Loucy (cell line): ENCODE measurements at regions not wholly inside any gene's neighbourhood (a gene's known extent, or its start where the extent isn't known, plus 50 kb on each side); places are given as distances from the start of the nearest gene placed in this dataset.

ENCODE experiments used
- EZH2phosphoT487 ChIP-seq: fragments of 200-600 bp; IDR thresholded peaks from 2 replicates; pipeline ENCODE4 v1.6.1; 2018; ENCODE audit warnings: antibody characterized with exemption, mild to moderate bottlenecking, moderate library complexity, borderline replicate concordance
- TF ChIP-seq, protein P1 (sequence below): fragments of 200-600 bp; sonication (generic); conservative IDR thresholded peaks from 2 replicates; pipeline ENCODE4 v1.5.1; 2014; ENCODE audit warnings: mild to moderate bottlenecking, antibody characterized with exemption, low read length

GRCh38 chr4:187619319-187619718 is 376.3 kb upstream of the ZFP42 start:
- TF ChIP-seq, protein P1, sequence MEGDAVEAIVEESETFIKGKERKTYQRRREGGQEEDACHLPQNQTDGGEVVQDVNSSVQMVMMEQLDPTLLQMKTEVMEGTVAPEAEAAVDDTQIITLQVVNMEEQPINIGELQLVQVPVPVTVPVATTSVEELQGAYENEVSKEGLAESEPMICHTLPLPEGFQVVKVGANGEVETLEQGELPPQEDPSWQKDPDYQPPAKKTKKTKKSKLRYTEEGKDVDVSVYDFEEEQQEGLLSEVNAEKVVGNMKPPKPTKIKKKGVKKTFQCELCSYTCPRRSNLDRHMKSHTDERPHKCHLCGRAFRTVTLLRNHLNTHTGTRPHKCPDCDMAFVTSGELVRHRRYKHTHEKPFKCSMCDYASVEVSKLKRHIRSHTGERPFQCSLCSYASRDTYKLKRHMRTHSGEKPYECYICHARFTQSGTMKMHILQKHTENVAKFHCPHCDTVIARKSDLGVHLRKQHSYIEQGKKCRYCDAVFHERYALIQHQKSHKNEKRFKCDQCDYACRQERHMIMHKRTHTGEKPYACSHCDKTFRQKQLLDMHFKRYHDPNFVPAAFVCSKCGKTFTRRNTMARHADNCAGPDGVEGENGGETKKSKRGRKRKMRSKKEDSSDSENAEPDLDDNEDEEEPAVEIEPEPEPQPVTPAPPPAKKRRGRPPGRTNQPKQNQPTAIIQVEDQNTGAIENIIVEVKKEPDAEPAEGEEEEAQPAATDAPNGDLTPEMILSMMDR, result no peak
- TF ChIP-seq EZH2phosphoT487, result no peak
